ENCODE measurements at regions not wholly inside any gene's neighbourhood (a gene's known extent, or its start where the extent isn't known, plus 50 kb on each side); places are given as distances from the start of the nearest gene placed in this dataset.

- DNase-seq (ENCODE audit: low spot score), result no peak
These were observed 494.0 kb downstream of the EFNB2 start for GRCh38 chr13:106041445-106041844.

GRCh38 chr13:106038752-106039151, 496.7 kb downstream of the EFNB2 start:
- no peak for DNase-seq (ENCODE audit: low spot score)

GRCh38 chr13:106036870-106037269, 498.6 kb downstream of the EFNB2 start:
- no peak for DNase-seq (ENCODE audit: low spot score)

- DNase-seq (ENCODE audit: low spot score), result no peak
These were observed 501.3 kb downstream of the EFNB2 start for GRCh38 chr13:106034201-106034600.

- peak; percentile 68 for DNase-seq (ENCODE audit: low spot score)
These were observed 501.8 kb downstream of the EFNB2 start for GRCh38 chr13:106033659-106034058.

- DNase-seq (ENCODE audit: low spot score), result peak; percentile 93
These were observed 503.0 kb downstream of the EFNB2 start for GRCh38 chr13:106032441-106032840.

GRCh38 chr13:106029676-106030290, 505.7 kb downstream of the EFNB2 start:
- DNase-seq (ENCODE audit: low spot score), result peak; percentile 79

- no peak for DNase-seq (ENCODE audit: low spot score)
These were observed 506.6 kb downstream of the EFNB2 start for GRCh38 chr13:106028911-106029310.

GRCh38 chr13:106011600-106011999, 523.9 kb downstream of the EFNB2 start:
- DNase-seq (ENCODE audit: low spot score), result no peak

- no peak for DNase-seq (ENCODE audit: low spot score)
These were observed 524.6 kb downstream of the EFNB2 start for GRCh38 chr13:106010836-106011235.

GRCh38 chr13:106008540-106008939, 526.9 kb downstream of the EFNB2 start:
- no peak for DNase-seq (ENCODE audit: low spot score)

- DNase-seq (ENCODE audit: low spot score), result no peak
These were observed 528.3 kb downstream of the EFNB2 start for GRCh38 chr13:106007156-106007555.

GRCh38 chr13:106003651-106004050, 531.8 kb downstream of the EFNB2 start:
- DNase-seq (ENCODE audit: low spot score), result no peak

GRCh38 chr13:106001443-106001842, 534.0 kb downstream of the EFNB2 start:
- no peak for DNase-seq (ENCODE audit: low spot score)

- no peak for DNase-seq (ENCODE audit: low spot score)
These were observed 537.6 kb downstream of the EFNB2 start for GRCh38 chr13:105997581-105998550.

- no peak for DNase-seq (ENCODE audit: low spot score)
These were observed 539.0 kb downstream of the EFNB2 start for GRCh38 chr13:105996391-105997025.

GRCh38 chr13:105994340-105994739, 541.1 kb downstream of the EFNB2 start:
- no peak for DNase-seq (ENCODE audit: low spot score)

- DNase-seq (ENCODE audit: low spot score), result no peak
These were observed 543.7 kb downstream of the EFNB2 start for GRCh38 chr13:105991622-105992277.

GRCh38 chr13:105991131-105991530, 544.3 kb downstream of the EFNB2 start:
- DNase-seq (ENCODE audit: low spot score), result no peak

GRCh38 chr13:105990256-105990958, 545.1 kb downstream of the EFNB2 start:
- DNase-seq (ENCODE audit: low spot score), result no peak

GRCh38 chr13:105984646-105985045, 550.8 kb downstream of the EFNB2 start:
- DNase-seq (ENCODE audit: low spot score), result no peak
